HepG2 (cell line): ENCODE measurements at regions not wholly inside any gene's neighbourhood (a gene's known extent, or its start where the extent isn't known, plus 50 kb on each side); places are given as distances from the start of the nearest gene placed in this dataset.

Source experiments
- CCAR2 ChIP-seq: fragments of 200-400 bp; formaldehyde crosslinking; optimal IDR thresholded peaks from 2 replicates; pipeline ENCODE3; 2018; ENCODE audit warnings: low read depth, mild to moderate bottlenecking, low read length, moderate library complexity
- CEBPB ChIP-seq: IDR thresholded peaks from 2 replicates; pipeline ENCODE4 v1.6.1; 2011; ENCODE audit warnings: low read depth, low read length, improper control_type of control experiment, borderline replicate concordance
- EZH2 ChIP-seq: conservative IDR thresholded peaks from 2 replicates; pipeline ENCODE4 v1.6.1; 2012; ENCODE audit warnings: mild to moderate bottlenecking, low read depth, low read length, moderate library complexity
- JUN ChIP-seq: sonication (generic); formaldehyde crosslinking; IDR thresholded peaks from 2 replicates; pipeline ENCODE4 v1.4.0; 2020; ENCODE audit warnings: mild to moderate bottlenecking, missing genetic modification reagents
- MIXL1 ChIP-seq: IDR thresholded peaks from 2 replicates; pipeline ENCODE4 v1.6.1; 2016
- RAD21 ChIP-seq: fragments of 450-650 bp; formaldehyde crosslinking; IDR thresholded peaks from 2 replicates; pipeline ENCODE4 v1.5.0; 2020; ENCODE audit warnings: mild to moderate bottlenecking
- STAG1 ChIP-seq: sonication (generic); formaldehyde crosslinking; IDR thresholded peaks from 2 replicates; pipeline ENCODE4 v1.4.0; 2020; ENCODE audit warnings: missing genetic modification reagents
- ZNF251 ChIP-seq: sonication (generic); formaldehyde crosslinking; IDR thresholded peaks from 2 replicates; pipeline ENCODE4 v1.9.0; 2021; ENCODE audit warnings: mild to moderate bottlenecking, missing genetic modification reagents
- TF ChIP-seq, protein P1 (sequence below): sonication (generic); formaldehyde crosslinking; IDR thresholded peaks from 2 replicates; pipeline ENCODE4 v1.4.0; 2020; ENCODE audit warnings: missing genetic modification reagents
- TF ChIP-seq, protein P2 (sequence below): sonication (generic); formaldehyde crosslinking; IDR thresholded peaks from 2 replicates; pipeline ENCODE4 v1.5.0; 2020; ENCODE audit warnings: mild to moderate bottlenecking, missing genetic modification reagents, moderate library complexity
- TF ChIP-seq, protein P3 (sequence below): sonication (generic); formaldehyde crosslinking; IDR thresholded peaks from 2 replicates; pipeline ENCODE4 v1.4.0; 2020; ENCODE audit warnings: missing genetic modification reagents, borderline replicate concordance

DNA sequence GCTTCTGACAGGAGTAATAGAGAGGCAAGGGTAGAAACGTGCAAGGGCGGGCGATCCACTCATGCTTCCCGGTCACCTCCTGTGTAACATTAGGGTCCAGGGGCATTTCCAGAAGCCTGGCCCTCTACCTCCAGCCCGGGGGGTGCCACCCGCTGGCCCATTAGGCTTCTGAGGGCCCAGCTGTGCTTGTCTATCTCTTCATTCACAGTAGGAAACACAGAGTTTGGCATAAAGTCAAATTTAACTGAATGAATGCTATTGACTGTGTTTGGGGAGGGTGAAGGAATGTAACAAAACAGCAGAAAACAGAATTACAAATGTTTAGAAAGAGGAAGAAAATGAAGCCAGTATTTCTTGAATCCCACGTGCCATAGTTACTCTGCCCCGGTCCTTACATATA lies 112.4 kb upstream of the SLC66A3 start:
- TF ChIP-seq, protein P1, sequence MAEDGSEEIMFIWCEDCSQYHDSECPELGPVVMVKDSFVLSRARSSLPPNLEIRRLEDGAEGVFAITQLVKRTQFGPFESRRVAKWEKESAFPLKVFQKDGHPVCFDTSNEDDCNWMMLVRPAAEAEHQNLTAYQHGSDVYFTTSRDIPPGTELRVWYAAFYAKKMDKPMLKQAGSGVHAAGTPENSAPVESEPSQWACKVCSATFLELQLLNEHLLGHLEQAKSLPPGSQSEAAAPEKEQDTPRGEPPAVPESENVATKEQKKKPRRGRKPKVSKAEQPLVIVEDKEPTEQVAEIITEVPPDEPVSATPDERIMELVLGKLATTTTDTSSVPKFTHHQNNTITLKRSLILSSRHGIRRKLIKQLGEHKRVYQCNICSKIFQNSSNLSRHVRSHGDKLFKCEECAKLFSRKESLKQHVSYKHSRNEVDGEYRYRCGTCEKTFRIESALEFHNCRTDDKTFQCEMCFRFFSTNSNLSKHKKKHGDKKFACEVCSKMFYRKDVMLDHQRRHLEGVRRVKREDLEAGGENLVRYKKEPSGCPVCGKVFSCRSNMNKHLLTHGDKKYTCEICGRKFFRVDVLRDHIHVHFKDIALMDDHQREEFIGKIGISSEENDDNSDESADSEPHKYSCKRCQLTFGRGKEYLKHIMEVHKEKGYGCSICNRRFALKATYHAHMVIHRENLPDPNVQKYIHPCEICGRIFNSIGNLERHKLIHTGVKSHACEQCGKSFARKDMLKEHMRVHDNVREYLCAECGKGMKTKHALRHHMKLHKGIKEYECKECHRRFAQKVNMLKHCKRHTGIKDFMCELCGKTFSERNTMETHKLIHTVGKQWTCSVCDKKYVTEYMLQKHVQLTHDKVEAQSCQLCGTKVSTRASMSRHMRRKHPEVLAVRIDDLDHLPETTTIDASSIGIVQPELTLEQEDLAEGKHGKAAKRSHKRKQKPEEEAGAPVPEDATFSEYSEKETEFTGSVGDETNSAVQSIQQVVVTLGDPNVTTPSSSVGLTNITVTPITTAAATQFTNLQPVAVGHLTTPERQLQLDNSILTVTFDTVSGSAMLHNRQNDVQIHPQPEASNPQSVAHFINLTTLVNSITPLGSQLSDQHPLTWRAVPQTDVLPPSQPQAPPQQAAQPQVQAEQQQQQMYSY (CRISPR knock-in tag), result no peak
- TF ChIP-seq, protein P2, sequence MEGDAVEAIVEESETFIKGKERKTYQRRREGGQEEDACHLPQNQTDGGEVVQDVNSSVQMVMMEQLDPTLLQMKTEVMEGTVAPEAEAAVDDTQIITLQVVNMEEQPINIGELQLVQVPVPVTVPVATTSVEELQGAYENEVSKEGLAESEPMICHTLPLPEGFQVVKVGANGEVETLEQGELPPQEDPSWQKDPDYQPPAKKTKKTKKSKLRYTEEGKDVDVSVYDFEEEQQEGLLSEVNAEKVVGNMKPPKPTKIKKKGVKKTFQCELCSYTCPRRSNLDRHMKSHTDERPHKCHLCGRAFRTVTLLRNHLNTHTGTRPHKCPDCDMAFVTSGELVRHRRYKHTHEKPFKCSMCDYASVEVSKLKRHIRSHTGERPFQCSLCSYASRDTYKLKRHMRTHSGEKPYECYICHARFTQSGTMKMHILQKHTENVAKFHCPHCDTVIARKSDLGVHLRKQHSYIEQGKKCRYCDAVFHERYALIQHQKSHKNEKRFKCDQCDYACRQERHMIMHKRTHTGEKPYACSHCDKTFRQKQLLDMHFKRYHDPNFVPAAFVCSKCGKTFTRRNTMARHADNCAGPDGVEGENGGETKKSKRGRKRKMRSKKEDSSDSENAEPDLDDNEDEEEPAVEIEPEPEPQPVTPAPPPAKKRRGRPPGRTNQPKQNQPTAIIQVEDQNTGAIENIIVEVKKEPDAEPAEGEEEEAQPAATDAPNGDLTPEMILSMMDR (CRISPR knock-in tag), result no peak
- TF ChIP-seq EZH2 (no peak), CEBPB (no peak), MIXL1 (CRISPR knock-in tag) (no peak), ZNF251 (CRISPR knock-in tag) (no peak), CCAR2 (no peak), JUN (no peak), RAD21 (CRISPR knock-in tag) (no peak), STAG1 (CRISPR knock-in tag) (no peak)
- TF ChIP-seq, protein P3, sequence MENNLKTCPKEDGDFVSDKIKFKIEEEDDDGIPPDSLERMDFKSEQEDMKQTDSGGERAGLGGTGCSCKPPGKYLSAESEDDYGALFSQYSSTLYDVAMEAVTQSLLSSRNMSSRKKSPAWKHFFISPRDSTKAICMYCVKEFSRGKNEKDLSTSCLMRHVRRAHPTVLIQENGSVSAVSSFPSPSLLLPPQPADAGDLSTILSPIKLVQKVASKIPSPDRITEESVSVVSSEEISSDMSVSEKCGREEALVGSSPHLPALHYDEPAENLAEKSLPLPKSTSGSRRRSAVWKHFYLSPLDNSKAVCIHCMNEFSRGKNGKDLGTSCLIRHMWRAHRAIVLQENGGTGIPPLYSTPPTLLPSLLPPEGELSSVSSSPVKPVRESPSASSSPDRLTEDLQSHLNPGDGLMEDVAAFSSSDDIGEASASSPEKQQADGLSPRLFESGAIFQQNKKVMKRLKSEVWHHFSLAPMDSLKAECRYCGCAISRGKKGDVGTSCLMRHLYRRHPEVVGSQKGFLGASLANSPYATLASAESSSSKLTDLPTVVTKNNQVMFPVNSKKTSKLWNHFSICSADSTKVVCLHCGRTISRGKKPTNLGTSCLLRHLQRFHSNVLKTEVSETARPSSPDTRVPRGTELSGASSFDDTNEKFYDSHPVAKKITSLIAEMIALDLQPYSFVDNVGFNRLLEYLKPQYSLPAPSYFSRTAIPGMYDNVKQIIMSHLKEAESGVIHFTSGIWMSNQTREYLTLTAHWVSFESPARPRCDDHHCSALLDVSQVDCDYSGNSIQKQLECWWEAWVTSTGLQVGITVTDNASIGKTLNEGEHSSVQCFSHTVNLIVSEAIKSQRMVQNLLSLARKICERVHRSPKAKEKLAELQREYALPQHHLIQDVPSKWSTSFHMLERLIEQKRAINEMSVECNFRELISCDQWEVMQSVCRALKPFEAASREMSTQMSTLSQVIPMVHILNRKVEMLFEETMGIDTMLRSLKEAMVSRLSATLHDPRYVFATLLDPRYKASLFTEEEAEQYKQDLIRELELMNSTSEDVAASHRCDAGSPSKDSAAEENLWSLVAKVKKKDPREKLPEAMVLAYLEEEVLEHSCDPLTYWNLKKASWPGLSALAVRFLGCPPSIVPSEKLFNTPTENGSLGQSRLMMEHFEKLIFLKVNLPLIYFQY (CRISPR knock-in tag), result no peak
